GM11168 (cell line): ENCODE measurements at regions not wholly inside any gene's neighbourhood (a gene's known extent, or its start where the extent isn't known, plus 50 kb on each side); places are given as distances from the start of the nearest gene placed in this dataset.

ENCODE experiments used
- in situ Hi-C: fragments of 300-500 bp; cut with MboI; formaldehyde crosslinking; loops from one replicate; pipeline ENCODE4 v1.12.0; 2022; ENCODE audit warnings: low sequenced_read_pairs; ENCODE audit not compliant: unreplicated experiment

- in situ Hi-C loops, result no loop called here
These were observed 913.4 kb downstream of the CBLN2 start for GRCh38 chr18:71630696-71631095.

- in situ Hi-C loops, result no loop called here
These were observed 918.5 kb downstream of the CBLN2 start for GRCh38 chr18:71625556-71626090.

DNA sequence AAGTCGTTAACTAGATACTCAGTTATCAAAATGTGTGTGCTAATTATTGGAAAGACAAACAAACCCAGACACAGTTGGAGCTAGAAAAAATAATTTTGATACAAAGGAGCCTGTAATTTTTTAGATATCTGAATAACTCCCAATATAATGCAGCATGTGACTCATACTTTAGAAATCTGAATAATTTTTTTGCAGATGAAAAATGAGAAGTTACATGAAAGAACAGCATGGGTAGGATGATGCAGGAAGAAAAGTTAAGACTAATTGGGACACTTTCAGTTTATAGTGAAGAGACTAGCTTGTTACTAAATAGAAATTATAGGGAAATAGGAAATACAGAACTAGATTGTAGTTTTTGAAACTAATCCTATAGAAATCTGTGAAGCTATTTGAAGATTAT, 945.8 kb downstream of the CBLN2 start:
- in situ Hi-C loops, result no loop called here

DNA sequence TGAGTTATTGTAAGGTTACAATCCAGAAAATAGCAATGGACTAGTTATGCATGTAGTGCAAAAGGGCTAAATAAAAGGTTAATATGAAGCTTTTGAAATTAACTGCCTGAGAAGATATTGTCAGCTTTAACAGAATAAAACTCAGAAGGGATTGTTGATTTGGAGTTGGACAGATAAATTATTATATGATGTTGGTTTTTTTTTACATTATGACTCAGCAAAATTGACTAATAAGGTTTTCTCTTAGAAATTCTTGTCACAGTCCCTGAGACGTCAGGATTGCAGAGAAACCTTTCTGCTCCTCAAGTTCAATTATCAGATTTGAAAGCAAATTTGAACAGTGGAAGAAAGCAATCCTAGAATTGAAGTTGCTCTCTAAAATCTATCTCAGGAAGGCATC, 946.9 kb downstream of the CBLN2 start:
- in situ Hi-C loops, result no loop called here

DNA sequence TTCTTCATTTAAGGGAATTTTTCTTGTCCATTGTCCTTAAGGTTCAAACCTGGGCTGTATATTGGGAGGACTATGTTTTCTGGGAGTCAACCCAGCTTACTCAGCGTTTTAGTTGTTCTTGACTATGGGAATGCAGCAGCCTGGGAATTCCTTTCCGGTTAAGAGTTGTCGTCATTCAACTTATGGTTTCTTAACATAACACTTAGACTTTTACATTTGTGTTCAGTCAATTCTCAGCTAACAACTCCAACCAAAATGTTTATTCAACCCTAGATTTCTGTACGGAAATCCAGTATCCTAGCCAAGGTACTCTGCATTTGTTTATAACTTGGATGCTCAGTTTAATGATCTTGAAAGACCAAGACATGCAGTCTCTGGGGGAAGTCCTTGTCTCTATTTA, 960.9 kb downstream of the CBLN2 start:
- in situ Hi-C loops, result no loop called here

DNA sequence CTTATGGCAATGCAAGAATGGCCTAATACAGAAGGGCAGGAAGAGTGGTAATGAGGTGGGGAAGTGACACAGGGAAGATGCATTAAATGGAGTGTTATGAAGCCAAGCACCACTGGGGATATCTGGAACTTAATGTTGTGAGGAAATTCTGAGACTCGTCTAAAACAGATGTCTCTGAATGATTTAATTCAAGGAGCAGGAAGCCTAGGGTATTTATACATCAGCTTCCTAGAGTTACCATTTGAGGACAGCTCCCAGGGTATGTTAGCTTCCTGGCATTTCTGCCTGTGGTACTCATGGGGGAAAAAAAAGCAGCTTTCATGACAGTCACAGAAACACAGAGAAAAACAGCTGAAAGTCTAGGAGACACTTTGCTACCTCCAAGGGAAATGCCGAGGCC, 989.5 kb downstream of the CBLN2 start:
- in situ Hi-C loops, result no loop called here

GRCh38 chr18:71541643-71542042, 1002.5 kb downstream of the CBLN2 start:
- in situ Hi-C loops, result no loop called here

- in situ Hi-C loops, result no loop called here
These were observed 1014.3 kb downstream of the CBLN2 start for GRCh38 chr18:71529703-71530303.

DNA sequence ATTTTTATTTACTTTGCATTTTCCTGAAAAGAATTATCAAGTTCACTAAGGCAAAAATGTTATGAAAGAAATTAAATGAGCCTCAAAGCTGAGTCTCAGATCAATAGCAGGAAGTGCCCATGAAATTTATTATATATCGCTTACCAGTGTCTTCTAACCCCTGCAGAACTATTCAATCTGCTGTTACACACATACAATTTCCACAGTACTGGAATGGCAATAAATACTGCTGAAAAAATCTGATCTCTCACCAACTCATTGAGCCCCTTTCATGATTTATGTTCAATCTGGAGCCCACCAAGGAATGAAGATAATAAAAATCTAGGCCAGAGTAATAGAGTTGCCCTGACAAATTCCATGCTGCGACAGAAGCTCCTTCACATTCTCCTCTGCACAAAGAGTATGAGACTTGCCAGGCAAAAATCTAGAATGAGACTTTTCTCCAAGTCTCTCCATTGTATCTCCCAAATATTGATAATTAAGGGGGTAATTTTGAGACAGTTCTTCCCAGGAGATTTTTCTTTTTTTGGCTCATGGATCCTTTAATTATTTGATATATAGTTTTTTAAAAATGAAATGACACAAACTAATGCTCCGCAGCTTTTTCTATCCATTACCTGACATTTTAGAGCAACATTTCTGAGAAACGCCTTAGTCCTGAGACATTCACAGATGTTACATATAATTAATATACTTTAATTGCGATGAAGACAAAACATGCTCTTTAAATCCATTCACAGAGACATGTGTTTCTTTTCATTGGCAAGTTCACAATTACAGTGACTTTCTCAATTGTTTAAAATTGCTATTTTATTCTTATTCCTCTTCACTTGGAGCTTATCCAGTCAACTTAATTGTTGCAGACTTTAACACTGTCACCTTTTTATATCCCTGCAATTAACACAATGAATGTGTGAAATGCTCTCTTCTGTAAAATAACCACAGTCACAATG, 1020.4 kb downstream of the CBLN2 start:
- in situ Hi-C loops, result no loop called here

DNA sequence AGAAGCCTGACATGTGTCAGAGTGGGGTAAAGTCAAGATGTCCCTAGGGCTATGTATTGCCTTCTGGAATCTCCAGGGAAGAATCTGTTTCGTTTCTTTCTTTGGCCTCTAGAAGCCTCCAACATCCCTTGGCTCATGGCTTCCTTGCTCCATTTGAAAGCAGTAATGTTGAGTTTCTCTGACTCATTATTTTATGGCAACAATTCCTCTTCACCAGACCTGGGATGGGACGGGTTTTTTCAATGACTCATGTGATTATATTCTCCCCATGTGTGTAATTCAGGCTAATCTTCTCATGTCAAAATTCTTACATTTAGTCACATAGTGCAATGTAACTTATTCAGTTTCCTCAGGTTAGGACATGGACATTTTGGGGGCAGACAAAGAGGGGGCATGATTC, 1038.6 kb downstream of the CBLN2 start:
- in situ Hi-C loops, result no loop called here

- in situ Hi-C loops, result no loop called here
These were observed 1040.9 kb downstream of the CBLN2 start for GRCh38 chr18:71503222-71503621.

DNA sequence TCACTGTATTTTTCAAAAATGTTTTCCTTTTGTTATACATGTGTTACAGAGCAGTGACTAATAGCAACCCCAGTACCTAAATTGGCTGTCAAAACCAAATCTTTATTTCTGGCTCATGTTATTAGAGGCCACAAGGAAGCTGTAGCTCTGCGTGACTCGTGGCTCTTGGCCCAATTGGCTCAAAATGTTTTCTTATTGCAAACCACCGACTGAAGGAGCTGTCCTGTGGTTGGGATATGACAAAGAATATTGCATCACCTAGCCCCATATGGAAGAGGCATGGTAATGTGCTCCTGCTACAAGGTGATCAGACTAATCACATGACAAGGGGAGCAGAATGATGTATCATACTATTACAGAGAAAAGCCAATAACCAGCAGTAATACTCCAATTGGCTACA, 1058.5 kb downstream of the CBLN2 start:
- in situ Hi-C loops, result no loop called here

DNA sequence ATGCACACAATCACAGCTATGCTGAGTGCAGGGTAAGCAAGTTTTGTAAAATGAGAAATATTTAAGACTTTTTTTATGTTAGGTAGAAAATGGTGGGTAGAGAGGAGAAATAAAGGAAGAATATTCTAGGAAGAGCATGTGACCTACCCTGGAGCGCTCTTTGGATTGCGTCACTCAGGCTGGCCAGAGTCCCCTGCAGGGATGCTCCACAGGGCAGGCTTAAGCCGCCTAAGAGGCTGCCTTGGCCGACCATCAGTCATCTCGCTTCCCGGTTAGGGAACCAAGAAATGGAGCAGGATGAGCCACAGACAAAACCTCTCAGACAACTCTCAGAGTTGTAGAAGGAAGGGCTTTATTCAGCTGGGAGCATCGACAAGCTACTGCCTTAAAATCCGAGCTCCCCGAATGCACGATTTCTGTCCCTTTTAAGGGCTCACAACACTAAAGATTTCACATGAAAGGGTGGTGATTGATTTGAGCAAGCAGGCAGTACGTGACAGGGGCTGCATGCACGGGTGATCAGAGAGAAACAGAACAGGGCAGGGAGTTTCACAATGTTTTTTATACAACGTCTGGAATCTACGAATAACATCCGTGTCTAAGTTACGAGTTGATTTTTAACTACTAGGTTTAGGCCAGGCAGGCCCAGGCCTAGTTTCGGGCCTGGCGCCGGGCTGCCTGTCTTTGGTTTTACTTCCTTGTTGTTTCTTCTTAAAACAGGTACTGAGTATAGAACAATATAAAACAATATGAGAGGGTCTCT, 1072.0 kb downstream of the CBLN2 start:
- in situ Hi-C loops, result no loop called here

- in situ Hi-C loops, result no loop called here
These were observed 1087.9 kb downstream of the CBLN2 start for GRCh38 chr18:71456206-71456605.

GRCh38 chr18:71450257-71450656, 1093.9 kb downstream of the CBLN2 start:
- in situ Hi-C loops, result no loop called here

DNA sequence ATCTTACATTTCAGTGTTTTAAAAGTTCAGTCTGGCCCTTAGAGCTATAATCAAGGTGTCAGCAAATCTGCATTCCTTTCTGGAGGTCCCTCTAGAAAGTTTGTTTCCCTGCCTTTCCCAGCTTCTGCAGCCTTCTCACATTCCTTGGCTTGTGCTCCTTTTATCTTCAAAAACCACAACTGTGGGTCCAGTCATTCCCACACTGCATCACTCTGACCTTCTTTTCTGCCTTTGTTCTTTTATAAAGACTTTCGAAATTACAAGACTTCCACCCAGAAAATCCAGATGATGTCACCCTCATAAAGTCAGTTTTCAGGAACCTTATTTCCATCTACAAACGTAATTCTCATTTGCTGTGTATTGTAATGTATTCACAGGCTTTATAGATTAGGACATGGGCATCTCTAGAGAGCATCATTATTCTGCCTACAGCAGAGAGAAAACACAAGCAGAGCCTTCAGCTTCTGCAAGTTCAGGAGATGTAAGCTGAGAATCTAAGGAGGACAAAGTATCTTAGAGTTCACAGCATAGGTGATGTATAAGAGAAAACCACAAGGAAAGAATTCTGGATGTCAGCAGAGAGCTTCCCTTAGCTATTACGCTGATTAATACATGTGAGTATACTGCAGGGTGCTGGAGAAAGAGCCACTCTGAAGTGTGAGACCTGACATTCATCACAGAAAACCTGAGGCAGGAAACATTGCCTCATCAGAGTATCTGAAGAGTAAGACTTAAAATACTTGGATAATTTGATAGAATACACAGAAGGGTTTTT, 1100.2 kb downstream of the CBLN2 start:
- in situ Hi-C loops, result no loop called here

DNA sequence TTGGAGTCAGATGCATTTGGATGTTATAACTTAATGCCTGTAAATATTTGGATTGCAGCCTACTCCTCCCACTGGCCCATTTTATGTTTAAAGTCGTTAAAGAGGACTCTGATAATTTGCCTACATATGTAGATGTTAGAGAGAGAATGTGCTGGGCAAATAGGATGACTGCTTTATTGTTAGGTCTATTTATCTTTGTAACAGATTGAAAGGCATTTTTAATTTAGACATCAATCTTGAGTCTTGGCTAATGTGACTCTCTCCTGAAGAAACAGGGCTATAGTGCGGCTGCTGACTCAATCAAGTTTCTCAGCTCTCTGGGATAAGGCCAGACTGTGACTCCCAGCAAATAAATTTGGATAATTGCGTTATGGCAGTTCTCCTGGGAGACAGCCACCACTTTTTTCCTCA, 1101.4 kb downstream of the CBLN2 start:
- in situ Hi-C loops, result no loop called here

DNA sequence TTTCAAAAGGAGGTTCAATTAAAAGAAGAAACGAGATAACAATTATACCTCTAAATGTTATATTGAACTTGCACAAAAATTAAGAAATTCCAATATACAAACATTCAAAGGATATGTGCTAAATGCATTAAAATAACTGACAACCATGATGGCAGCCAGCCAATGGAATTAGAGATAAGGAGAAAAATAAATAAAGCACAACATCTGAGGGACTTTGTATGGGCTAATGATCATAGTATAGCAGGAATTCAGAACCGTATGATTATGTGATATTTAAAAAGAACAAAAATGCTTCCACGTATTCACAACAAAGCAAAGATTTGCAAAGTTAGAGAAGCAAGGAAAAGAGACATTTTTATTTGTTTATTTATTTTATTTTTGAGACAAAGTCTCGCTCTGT, 1103.0 kb downstream of the CBLN2 start:
- in situ Hi-C loops, result no loop called here

- in situ Hi-C loops, result no loop called here
These were observed 1106.6 kb downstream of the CBLN2 start for GRCh38 chr18:71437511-71437910.

DNA sequence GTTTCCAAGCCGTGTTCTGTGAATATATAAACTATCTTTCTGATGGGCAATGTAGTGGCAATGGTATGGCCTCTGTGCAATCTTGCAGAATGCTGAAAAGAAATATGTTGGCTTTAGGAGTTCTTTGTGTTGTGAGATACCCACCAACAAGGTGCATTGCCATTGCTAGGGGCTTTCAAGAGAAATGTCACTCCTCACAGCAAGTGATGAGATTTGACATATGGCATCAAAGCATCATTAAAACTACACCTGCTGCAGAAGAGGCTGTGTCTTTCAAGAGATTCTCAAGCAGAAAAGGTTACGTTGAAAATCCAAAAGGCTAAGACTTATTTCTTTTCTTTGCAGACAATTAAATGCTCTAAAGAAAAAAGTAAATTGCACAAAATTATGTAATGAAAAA, 1110.8 kb downstream of the CBLN2 start:
- in situ Hi-C loops, result no loop called here
